Activated CD4-positive, alpha-beta T cell treated with anti-CD3 and anti-CD28 coated beads, Interleukin-2, amount 10 ng/mL, durations not matched to agents 24 days and 14 days (primary cell): ENCODE measurements at regions not wholly inside any gene's neighbourhood (a gene's known extent, or its start where the extent isn't known, plus 50 kb on each side); places are given as distances from the start of the nearest gene placed in this dataset.

Experiments used
- DNase-seq: peaks from one replicate; pipeline ENCODE4 v3.0.0; 2022
- H3K27ac Mint-ChIP-seq: one replicate; pipeline ENCODE4 v1.8.0; 2022; ENCODE audit warnings: mild to moderate bottlenecking, mixed read lengths
- H3K27me3 Mint-ChIP-seq: one replicate; pipeline ENCODE4 v1.8.0; 2022; ENCODE audit warnings: mixed read lengths
- H3K36me3 Mint-ChIP-seq: one replicate; pipeline ENCODE4 v1.8.0; 2022; ENCODE audit warnings: low read depth, mild to moderate bottlenecking, mixed read lengths
- H3K4me1 Mint-ChIP-seq: one replicate; pipeline ENCODE4 v1.8.0; 2021; ENCODE audit warnings: mixed read lengths
- H3K4me3 Mint-ChIP-seq: one replicate; pipeline ENCODE4 v1.8.0; 2022; ENCODE audit warnings: mild to moderate bottlenecking, moderate library complexity, mixed read lengths
- H3K9me3 Mint-ChIP-seq: one replicate; pipeline ENCODE4 v1.8.0; 2021; ENCODE audit warnings: mixed read lengths
- intact Hi-C: fragments of 100-400 bp; cut with micrococcal nuclease; formaldehyde crosslinking; loops from one replicate; pipeline ENCODE4 v1.15.1; 2023

- Mint-ChIP-seq H3K27ac (no peak overlapping the region), H3K9me3 (peaks cover 16% of the 10 kb centered on the region), H3K27me3 (no peaks in the 10 kb centered on the region), H3K4me1 (no peaks in the 10 kb centered on the region), H3K36me3 (no peaks in the 10 kb centered on the region), H3K4me3 (no peak overlapping the region)
- intact Hi-C loops: no loop called here
- no peak for DNase-seq
Measured at GRCh38 chr4:60500810-60501209, 699.3 kb upstream of the ADGRL3 start.

DNA sequence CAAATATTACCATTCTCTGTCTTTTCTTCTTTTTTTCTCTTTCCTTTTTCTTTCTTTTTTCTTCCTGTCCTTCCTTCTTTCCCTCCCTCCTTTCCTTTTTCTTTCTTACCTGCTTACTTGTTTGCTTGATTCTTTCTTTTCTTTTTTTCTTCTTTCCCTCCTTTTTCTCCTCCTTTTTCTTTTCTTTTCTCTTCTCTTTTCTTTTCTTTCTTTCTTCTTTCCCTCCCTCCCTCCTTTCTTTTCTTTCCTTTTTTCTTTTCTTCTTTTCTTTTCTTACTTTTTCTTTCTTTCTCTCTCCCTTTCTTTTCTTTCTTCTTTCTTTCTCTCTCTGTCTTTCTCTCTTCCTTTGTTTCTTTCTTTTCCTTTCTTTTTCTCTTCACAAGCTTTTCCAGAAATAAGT, 697.4 kb upstream of the ADGRL3 start:
- DNase-seq: no peak
- no peaks in the 10 kb centered on the region for H3K27me3 Mint-ChIP-seq
- intact Hi-C loops: no loop called here
- no peak overlapping the region for H3K27ac Mint-ChIP-seq
- H3K4me3 Mint-ChIP-seq: no peak overlapping the region
- H3K36me3 Mint-ChIP-seq: no peaks in the 10 kb centered on the region
- H3K9me3 Mint-ChIP-seq: peaks cover 11% of the 10 kb centered on the region
- no peaks in the 10 kb centered on the region for H3K4me1 Mint-ChIP-seq

GRCh38 chr4:60506061-60506460, 694.1 kb upstream of the ADGRL3 start:
- Mint-ChIP-seq H3K36me3 (no peaks in the 10 kb centered on the region), H3K9me3 (peaks cover under 1% of the 10 kb centered on the region), H3K4me3 (no peak overlapping the region), H3K27ac (no peak overlapping the region), H3K4me1 (no peaks in the 10 kb centered on the region), H3K27me3 (no peaks in the 10 kb centered on the region)
- intact Hi-C loops: no loop called here
- no peak for DNase-seq

- no peak overlapping the region for H3K27ac Mint-ChIP-seq
- no peaks in the 10 kb centered on the region for H3K36me3 Mint-ChIP-seq
- intact Hi-C loops: no loop called here
- no peaks in the 10 kb centered on the region for H3K4me1 Mint-ChIP-seq
- H3K4me3 Mint-ChIP-seq: no peak overlapping the region
- H3K9me3 Mint-ChIP-seq: no peaks in the 10 kb centered on the region
- no peak for DNase-seq
- no peaks in the 10 kb centered on the region for H3K27me3 Mint-ChIP-seq
Measured at GRCh38 chr4:60522265-60522664, 677.9 kb upstream of the ADGRL3 start.

- Mint-ChIP-seq H3K4me1 (no peaks in the 10 kb centered on the region), H3K27me3 (no peaks in the 10 kb centered on the region)
- intact Hi-C loops: no loop called here
Measured at GRCh38 chr4:60531776-60532379, 668.2 kb upstream of the ADGRL3 start.

DNA sequence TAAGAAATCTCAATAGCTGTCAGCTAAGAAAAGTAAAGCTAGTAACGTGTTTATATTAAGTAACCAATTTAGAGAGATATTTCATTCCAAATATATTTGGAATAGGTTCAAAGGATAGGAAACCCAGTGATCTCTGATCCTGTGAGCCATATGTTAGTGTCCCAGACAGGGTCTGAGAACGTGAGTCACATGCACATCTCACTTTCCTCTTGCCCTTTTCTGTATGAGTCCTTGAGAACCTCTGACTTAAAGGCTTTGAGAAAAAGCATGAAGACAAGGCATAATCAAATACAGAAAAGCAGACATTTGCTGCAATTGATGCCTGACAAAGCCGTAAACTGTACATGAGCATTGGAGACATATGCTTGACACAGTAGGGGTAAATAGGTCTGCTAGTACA, 655.1 kb upstream of the ADGRL3 start:
- Mint-ChIP-seq H3K27me3 (no peaks in the 10 kb centered on the region), H3K4me3 (no peak overlapping the region), H3K9me3 (peaks cover 8% of the 10 kb centered on the region), H3K27ac (no peak overlapping the region), H3K4me1 (no peaks in the 10 kb centered on the region), H3K36me3 (no peaks in the 10 kb centered on the region)
- intact Hi-C loops: no loop called here
- no peak for DNase-seq

More at GRCh38 chr4:60531776-60532379, 668.2 kb upstream of the ADGRL3 start:
- Mint-ChIP-seq H3K9me3 (peaks cover 4% of the 10 kb centered on the region), H3K27ac (no peak overlapping the region), H3K4me3 (no peak overlapping the region), H3K36me3 (no peaks in the 10 kb centered on the region)
- DNase-seq: no peak

DNA sequence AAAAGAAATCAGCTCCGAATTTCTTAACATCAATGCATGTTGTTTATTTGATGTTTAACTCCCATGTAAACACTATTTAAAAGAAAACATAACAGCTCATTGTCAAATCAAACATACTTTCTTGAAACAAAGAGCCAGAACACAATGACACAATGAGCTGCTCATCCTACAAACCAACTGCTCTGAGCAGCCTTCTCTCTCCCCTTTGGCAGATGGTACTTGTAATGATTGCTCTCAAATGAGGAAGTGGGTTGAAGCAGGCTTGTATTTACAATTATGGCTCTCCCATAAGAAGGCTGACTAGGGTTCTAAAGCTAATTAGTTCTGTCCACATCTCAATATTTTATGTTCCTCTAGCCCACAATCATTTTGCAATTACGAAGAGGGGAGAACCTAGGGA, 637.8 kb upstream of the ADGRL3 start:
- Mint-ChIP-seq H3K4me1 (no peaks in the 10 kb centered on the region), H3K9me3 (no peaks in the 10 kb centered on the region), H3K4me3 (no peak overlapping the region), H3K36me3 (no peaks in the 10 kb centered on the region), H3K27me3 (no peaks in the 10 kb centered on the region), H3K27ac (no peak overlapping the region)
- intact Hi-C loops: no loop called here
- DNase-seq: no peak

GRCh38 chr4:60565558-60565957, 634.6 kb upstream of the ADGRL3 start:
- Mint-ChIP-seq H3K9me3 (peaks cover 10% of the 10 kb centered on the region), H3K4me3 (no peak overlapping the region), H3K27me3 (no peaks in the 10 kb centered on the region), H3K27ac (no peak overlapping the region), H3K4me1 (no peaks in the 10 kb centered on the region), H3K36me3 (no peaks in the 10 kb centered on the region)
- no peak for DNase-seq
- intact Hi-C loops: no loop called here

DNA sequence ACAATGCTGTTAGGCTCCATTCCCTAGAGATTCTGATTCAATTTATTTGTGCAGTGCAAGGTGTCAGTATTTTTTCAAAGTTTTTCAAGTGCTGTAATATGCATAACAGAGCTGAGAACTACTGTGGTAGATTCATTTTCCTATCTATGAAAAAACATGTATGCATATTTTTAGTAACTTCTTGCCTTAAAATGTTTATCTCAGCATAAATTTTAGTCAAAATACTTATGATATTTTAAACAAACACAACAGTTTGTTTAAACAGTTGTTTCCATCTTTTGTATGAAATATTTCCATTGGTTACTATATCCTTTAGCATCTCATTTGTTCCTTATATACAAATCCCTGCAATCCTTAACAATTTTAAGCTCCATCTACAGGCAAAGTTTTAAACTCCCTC, 624.8 kb upstream of the ADGRL3 start:
- no peaks in the 10 kb centered on the region for H3K27me3 Mint-ChIP-seq
- H3K27ac Mint-ChIP-seq: no peak overlapping the region
- H3K36me3 Mint-ChIP-seq: no peaks in the 10 kb centered on the region
- H3K4me3 Mint-ChIP-seq: no peak overlapping the region
- H3K9me3 Mint-ChIP-seq: peaks cover 4% of the 10 kb centered on the region
- intact Hi-C loops: no loop called here
- DNase-seq: no peak
- H3K4me1 Mint-ChIP-seq: no peaks in the 10 kb centered on the region

- Mint-ChIP-seq H3K27me3 (no peaks in the 10 kb centered on the region), H3K4me3 (no peak overlapping the region), H3K4me1 (no peaks in the 10 kb centered on the region), H3K9me3 (no peaks in the 10 kb centered on the region), H3K27ac (no peak overlapping the region), H3K36me3 (no peaks in the 10 kb centered on the region)
- intact Hi-C loops: no loop called here
- no peak for DNase-seq
Measured at GRCh38 chr4:60579335-60579734, 620.8 kb upstream of the ADGRL3 start.

DNA sequence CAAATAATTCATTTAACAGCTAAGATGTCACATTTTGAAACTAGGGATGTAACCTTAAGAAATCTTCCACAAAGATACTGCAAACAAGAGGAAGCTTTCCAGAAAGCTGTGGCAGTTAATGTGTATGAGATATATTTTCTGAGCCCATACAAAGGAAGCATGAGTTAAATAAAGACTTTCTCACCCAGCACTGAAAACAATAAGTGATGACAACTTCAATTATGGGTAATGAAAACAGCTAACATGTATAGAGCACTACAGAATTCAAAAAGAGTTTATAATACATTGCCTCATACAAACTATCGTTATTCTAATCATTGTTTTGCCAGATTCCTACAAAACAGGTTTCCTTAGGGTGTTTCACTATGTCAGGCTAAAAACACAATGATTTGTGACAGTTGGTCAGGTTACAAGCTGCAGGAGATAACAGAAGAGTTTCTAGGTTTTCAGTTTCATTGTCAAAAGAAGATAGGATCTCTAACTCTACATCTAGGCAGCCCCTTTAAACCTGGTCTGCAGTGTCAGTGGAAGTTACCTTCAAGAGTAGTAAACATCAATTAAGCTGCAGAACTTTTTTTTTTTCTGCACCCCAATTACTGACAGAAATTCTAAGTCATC, 618.1 kb upstream of the ADGRL3 start:
- H3K4me3 Mint-ChIP-seq: no peak overlapping the region
- H3K27ac Mint-ChIP-seq: no peak overlapping the region
- H3K9me3 Mint-ChIP-seq: no peaks in the 10 kb centered on the region
- H3K27me3 Mint-ChIP-seq: no peaks in the 10 kb centered on the region
- no peak for DNase-seq
- no peaks in the 10 kb centered on the region for H3K36me3 Mint-ChIP-seq
- H3K4me1 Mint-ChIP-seq: no peaks in the 10 kb centered on the region
- intact Hi-C loops: no loop called here

DNA sequence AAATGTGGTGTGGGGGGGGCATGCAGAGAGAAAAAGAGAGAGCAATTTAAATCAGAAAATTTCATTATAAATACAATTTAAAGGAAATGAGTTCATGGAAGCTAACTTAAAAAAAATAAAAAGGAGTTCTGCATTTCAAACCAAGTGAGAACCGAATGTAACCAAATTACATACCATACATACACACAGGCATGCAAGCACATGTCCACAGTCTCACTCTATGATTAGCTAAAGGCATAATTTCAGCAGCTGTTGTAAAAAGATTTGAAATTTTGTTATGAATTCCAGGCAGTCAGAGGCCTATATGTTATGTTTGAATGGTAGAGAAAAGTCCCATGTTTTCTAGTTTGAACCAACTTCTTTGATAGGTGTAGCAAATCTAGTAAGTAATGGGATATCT, 611.6 kb upstream of the ADGRL3 start:
- no peak for DNase-seq
- peaks cover 5% of the 10 kb centered on the region for H3K9me3 Mint-ChIP-seq
- no peak overlapping the region for H3K27ac Mint-ChIP-seq
- H3K36me3 Mint-ChIP-seq: no peaks in the 10 kb centered on the region
- no peak overlapping the region for H3K4me3 Mint-ChIP-seq
- intact Hi-C loops: no loop called here
- H3K27me3 Mint-ChIP-seq: no peaks in the 10 kb centered on the region
- H3K4me1 Mint-ChIP-seq: no peaks in the 10 kb centered on the region

- no peaks in the 10 kb centered on the region for H3K36me3 Mint-ChIP-seq
- peaks cover 5% of the 10 kb centered on the region for H3K9me3 Mint-ChIP-seq
- H3K4me3 Mint-ChIP-seq: no peak overlapping the region
- no peaks in the 10 kb centered on the region for H3K27me3 Mint-ChIP-seq
- no peak overlapping the region for H3K27ac Mint-ChIP-seq
- intact Hi-C loops: no loop called here
- H3K4me1 Mint-ChIP-seq: no peaks in the 10 kb centered on the region
- DNase-seq: no peak
Measured at GRCh38 chr4:60589425-60589824, 610.7 kb upstream of the ADGRL3 start.

- peaks cover 5% of the 10 kb centered on the region for H3K9me3 Mint-ChIP-seq
- intact Hi-C loops: no loop called here
- no peaks in the 10 kb centered on the region for H3K27me3 Mint-ChIP-seq
- H3K36me3 Mint-ChIP-seq: no peaks in the 10 kb centered on the region
- DNase-seq: no peak
- H3K4me3 Mint-ChIP-seq: no peak overlapping the region
- no peak overlapping the region for H3K27ac Mint-ChIP-seq
- H3K4me1 Mint-ChIP-seq: no peaks in the 10 kb centered on the region
Measured at GRCh38 chr4:60590116-60590515, 610.0 kb upstream of the ADGRL3 start.
